ENCODE measurements at regions not wholly inside any gene's neighbourhood (a gene's known extent, or its start where the extent isn't known, plus 50 kb on each side); places are given as distances from the start of the nearest gene placed in this dataset.

DNA sequence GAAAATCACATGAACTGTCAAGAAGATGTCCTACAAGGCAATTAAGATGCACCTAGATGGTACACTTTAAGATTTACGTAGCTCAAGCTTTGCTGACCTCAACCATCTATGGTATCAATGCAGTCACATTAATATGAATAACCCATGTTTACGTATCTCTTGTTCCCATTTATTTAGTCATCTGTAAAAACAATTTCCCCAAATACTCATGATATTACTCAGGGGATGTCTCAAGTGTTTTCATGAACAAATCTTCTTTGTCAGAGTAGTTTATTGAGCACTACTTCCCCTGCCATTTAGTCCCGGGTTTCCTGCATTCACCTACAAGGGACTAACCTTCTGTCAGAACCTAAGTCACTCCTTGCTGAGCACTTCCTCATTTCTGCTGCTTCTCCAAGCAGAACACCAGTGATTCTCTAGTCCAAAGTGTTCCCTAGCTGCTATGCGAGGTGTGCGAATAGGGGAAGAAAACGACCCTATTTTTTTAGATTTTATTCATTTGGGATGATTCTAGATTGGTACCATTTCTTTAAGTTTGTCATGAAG is 554.3 kb upstream of the LRRC4C start:
- TF ChIP-seq POLR2A (IDR thresholded peaks at IDR 0.05; ENCODE audit: low read depth, low read length) (no peak), POLR2AphosphoS5 (IDR thresholded peaks at IDR 0.05; ENCODE audit: low read depth, low read length) (no peak), PAX5 (IDR thresholded peaks at IDR 0.05; ENCODE audit: insufficient read depth, low read length, severe bottlenecking) (no peak), TAF1 (IDR thresholded peaks at IDR 0.05; ENCODE audit: low read depth, low read length) (no peak)

Data from GM12891 (cell line).